HG03354 (cell line): ENCODE measurements at regions not wholly inside any gene's neighbourhood (a gene's known extent, or its start where the extent isn't known, plus 50 kb on each side); places are given as distances from the start of the nearest gene placed in this dataset.
"Not testable (repeated sequence)": the region's sequence is repeated elsewhere in the genome, so short reads cannot be mapped to it uniquely, and the experiment has no call there.

ENCODE experiments used
- ATAC-seq: cut with Tn5 transposase; IDR thresholded peaks from one replicate; pipeline ENCODE4 v1.9.1; 2021; ENCODE audit warnings: mild to moderate bottlenecking; ENCODE audit not compliant: unreplicated experiment, poor library complexity, severe bottlenecking

DNA sequence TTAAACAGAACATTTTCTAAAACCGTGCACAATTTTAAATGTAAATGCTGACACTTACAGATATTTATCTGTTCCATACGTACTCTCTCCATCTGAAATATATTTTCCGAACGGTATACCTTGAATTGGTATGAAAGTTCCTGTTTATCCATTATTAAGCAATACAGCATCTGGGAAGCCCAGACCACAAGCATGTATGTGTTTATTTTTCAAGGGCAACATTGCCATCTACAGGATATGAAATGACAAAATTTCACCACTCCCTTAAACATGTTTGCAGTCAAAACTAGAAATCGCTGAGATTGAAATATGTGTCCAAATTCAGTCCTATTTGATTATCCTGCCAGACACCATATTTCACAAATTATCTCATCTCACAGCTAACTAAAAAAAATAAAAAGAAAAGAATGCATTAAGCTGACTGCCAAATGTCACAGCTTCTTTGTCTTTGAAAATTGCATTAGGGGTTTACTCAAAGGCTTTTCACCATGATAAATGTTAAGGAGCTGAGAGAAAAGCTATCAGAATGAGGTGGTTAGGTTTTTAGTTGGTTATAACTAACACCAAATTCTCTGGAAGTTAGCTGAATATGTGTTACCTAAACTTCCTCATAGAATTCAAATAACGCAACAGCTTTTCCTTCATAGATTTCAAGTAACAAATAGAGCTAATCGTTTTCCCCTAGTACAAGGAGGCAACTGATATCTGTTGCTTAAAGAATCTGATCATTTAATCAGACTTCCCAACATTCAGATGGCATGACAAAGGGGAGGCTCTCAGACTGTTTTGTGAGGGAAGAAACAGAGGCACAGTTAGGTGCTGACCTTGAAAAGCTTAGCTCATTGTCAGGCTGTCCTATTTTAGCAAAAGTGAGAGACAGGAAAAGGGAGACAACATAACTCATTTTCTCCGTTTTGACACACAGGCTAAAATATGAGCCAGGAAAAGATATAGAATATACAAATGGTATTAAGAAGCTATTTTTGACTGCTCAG lies 533.1 kb downstream of the TBL1XR1 start:
- ATAC-seq: no peak

DNA sequence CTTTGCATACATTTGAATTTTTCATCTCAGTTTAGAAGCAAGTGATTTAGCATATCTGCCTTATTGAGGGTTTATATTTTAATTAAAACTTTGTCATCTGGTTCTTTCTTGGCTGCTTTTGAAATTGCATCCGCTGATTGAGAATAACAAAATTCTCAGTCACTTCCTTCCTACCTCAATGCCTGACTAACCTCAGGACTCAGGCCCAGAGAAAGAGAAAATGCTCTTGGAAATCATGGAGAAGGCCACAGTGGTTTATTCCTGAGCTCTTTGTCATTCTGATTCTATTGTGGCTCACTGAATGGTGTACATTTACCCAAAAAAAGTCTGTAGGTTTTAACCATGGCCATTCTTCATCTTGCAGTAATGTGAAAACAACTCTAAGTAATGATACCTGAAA lies 533.9 kb downstream of the TBL1XR1 start:
- ATAC-seq: no peak

DNA sequence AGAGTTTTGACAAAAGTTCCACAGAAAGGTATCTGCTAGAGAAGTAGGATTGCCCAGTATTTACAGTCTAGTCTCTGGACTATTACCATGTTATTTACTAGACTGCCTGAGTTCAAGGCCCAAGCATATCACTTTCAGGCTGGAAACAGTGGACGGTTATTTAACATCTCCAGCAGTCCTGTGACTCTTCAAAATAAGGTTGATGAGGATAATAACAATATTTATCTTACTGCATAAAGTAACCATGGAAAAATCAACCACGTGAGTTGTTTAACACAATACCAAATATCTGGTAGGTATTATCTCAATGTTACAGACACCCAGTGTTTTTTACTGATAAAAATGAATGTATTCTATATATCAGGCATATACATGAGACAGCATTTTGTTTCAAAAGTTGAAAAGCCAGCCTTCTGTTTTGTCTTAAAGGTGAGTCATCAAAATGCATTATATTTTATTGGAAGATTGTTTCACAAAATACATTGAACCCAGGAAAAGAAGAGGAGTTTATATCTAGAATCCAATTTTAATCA lies 535.8 kb downstream of the TBL1XR1 start:
- ATAC-seq: no peak

DNA sequence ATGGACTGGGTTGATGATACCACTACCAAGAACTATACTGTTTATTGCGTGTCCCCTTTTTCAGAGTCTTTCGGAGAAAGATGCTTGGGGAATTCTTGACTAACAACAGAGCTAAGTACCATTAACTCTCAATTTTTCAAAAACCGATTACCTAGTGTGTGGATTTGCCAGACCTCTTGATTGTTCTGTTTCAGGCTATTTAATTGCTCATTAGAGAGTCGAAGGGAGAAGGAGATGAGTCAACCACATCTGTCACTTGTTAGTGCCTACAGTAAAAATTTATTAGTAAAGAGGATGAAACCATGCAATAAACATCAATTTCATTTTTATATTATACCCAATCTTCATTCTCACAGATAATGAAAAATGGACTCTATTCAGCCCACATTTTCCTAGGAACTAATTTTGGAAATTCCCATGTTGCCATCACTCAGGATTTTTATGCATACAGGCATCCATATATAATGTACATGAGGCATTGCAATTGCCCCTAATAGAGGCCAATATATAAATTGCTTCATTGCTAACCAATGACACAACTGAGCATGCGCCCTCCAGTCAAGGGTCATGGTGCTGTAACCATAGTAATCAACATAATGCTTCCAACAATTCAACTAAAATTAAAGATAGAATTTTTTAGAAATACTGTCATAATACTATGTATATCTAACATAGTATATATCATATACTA lies 541.7 kb downstream of the TBL1XR1 start:
- ATAC-seq: no peak

DNA sequence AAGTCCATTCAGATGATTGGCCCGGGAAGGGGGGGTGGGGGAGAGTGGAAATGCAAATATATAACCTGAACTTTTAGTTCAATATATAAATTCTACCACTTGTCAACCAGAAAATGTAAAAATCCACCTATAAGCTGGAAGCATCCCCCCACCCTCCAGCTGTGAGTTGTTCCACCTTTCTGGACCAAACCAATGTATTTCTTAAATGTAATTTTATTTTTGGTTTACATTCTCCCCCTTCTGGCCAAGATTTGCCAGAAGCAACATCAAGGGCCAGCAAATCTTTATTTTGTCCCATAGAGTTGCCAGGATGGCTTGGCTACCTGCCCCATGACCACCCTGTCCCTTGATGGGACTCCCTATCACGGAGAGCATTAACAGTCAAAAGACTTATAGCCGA lies 545.7 kb downstream of the TBL1XR1 start:
- no peak for ATAC-seq

DNA sequence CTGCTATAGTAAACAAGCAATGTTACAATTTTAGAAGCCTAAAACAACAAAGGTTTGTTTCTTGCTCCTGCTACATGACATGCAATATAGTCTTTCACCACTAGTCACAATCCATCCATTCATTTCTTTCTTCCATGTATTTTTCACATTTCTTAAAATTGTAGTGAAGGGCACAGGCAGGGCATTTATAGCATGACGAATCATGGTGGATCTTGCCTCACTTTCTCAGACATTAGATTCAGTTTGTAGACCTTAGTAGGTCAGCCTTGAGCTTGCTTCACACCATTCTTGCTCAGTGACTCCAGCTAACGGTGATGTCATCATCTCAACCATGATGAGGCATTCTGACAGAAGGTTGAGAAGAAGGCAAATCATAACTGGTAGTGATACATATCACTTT lies 546.8 kb downstream of the TBL1XR1 start:
- ATAC-seq: peak; percentile 53

DNA sequence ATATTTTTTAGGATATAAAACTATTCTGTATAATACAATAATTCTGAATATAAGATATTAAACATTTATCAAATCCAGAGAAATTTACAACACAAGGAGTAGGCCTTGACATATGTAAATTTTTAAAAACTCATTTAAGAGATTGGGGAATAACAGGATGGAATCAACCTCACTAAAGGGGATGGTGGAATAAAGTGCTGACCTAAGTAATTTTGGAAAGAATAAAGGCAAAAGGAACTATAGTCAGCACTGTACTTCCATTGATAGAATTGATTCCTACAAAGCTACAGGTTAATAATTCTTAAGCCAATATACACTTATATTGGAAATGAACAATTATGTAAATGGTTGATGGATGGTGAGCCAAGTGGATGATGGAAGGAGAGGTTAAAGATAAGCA lies 549.3 kb downstream of the TBL1XR1 start:
- no peak for ATAC-seq

DNA sequence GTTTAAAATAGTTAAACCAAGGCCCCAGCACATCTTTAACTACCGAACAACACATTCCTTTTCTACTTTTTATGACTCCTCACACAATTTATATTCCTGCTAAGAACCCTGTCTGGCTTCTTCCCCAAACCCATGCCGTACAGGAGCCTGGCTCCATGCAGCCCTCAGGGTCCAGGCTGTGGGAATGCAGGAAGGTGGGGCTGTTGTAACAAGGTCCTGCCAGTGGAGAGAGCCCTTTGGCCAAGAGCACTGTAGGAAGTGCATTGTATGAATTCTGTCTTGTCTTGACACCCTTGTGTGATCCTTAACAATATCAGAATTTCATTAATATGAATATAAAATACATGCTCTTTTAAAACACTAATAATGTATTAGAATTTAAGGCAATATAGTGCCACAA lies 563.8 kb downstream of the TBL1XR1 start:
- no peak for ATAC-seq

DNA sequence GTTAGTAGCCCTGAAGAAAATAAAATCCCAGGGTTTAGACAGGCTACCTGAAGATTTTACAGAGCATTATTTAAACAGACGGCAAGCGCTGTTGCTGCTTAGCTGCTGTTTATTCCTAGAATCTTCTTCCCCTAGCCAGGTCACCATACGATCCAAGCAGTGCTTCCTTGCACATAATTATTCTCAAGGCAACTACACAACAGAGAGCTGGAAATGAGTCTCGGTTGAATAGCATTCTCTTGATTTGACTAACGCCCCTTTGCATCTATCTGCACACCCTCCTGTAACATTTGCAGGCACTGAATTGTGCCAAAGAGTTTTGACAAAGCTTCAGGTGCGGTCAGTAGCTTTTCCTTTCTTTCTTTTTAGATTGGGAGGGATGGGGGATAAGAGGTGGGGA lies 564.4 kb downstream of the TBL1XR1 start:
- no peak for ATAC-seq

DNA sequence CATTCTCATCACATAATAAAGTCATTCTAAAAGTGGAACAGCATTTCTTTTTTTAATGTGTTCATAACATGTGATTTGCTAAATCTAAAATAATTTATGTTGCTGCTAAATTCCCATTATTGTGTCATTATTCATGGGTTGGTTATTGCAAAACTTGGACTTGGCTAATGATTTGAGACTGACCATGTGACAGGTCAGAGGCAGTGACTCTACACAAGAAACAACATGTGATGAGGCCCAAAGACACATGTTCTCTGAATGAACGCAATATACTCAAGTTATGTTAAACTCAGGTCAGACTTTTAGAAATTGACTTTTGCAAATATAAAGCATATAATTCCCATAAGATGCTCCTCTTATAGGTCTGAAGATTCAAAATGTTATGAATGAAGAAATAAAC lies 566.1 kb downstream of the TBL1XR1 start:
- ATAC-seq: no peak

DNA sequence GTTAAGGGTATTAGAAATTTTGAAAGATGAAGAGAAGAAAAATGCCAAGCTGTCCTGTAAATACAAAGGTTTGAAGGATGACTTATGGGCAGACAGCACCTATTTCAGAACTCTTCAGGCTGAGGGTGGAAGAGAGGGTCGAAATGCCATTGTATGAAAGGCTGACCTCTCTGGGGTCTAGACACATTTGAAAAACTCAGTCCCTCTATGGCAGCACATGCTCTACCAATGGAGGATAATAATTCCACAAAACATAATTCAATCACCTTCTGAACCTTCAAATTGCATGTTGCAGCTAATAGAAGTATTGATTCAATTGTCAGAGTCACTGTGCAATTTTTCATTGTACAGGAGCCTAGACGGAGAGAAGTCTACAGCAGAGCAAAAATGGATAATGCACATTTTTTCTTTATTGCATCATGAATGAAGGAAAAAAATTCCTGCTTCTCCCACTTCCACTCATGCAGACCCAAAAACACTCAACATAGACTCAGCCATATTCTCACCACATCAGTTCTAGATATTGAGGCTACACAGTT lies 569.1 kb downstream of the TBL1XR1 start:
- no peak for ATAC-seq

DNA sequence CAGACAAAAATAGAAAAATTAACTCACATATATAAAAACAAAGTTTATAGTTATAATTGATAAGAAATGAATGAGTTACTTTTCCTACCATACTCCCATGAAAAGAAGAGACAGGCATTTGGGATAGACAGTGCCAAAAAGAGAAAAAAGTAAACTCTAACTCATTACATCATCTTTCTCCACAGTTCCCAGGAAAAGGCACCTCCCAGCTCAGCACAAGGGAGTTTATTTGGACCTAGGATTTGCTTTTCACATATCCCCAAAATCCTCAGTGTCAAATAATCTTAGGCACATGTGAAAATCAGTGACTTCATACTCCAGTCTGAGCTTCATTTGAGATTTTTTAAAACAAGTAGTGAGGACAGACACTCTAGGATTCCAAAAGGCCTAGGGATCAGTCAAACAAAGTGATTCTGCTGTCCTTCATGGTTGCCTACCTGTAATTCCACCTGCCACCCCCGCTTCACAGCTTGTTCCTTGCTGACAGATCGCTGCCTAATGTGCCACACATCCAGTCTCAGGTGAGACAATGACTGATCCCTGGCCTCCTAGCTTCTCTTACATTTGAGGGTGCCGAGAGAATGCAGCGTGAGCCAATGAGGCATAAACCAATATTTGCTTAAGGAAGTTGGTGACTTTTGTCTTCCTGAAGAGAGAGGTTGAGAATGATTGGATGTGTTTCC lies 573.7 kb downstream of the TBL1XR1 start:
- ATAC-seq: no peak

DNA sequence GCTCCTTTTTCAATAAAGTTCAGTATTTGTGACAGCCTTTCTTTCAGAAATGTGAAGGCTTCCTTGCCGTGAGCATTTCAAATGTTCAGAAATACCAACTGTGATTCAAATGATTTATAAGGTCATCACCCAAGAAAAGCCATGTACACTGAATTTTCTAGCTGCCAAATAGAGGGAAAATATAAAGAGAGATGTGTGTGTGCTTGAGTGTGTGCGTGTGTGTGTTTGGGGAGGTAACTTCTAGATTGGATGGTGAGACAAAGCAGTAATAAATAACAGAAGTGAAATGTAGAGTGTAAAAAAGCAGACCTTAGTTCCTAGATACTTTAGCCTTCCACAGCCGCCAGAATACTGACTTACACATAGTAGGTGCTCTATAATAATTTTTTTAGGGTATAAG lies 577.4 kb downstream of the TBL1XR1 start:
- no peak for ATAC-seq

DNA sequence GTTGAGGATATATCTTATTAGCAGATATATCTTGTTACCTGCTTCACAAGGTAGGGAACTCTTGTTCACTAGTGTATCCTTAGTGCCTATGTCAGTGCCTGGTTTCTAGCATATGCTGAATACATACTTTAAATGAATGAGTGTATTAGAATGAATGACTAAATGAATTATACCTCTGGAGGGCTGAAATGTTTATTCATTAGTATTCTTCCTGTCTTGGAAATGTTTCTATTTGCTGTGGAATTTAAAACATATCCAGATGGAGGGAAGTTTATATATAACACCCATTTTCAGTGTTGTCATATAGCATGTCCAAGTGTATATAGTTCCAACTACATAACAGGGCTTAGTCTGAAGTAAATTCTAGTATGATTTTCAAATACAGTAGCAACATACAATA lies 581.5 kb downstream of the TBL1XR1 start:
- ATAC-seq: no peak

DNA sequence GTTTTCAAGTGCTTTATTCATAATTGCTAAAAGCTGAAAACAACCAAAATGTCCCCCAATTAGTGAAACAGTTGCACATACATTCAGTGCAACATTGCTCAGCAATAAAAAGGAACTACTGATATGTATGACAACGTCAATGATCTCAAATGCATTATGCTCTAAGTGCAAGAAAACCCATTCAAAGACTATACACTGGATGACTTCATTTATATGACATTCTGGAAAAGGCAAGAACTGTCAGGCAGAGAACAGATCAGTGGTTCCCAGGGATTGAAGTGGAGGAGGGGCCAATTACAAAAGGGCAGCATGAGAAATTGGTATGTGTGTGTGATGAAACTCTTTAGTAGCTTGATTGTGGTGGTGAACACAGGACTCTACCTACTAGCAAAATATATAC lies 585.6 kb downstream of the TBL1XR1 start:
- ATAC-seq: no peak

DNA sequence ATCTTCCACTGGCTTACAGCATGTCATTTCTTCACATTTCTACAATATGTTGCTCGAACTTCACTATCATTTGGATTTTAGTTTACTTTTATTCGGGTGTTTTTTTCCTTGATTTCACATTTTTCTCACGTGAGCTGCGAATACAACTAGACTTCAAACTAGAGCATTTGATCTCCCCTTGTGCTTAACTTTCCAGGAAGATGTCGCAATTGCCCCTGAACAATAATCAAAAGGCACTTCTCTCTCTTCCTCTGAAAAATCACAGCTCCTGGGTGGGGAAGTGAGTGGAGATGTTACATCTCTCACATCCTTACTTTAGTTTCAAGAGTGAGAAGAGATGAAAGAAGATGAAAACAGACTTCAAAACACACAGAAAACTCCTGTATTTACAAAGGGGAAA lies 587.9 kb downstream of the TBL1XR1 start:
- ATAC-seq: no peak

DNA sequence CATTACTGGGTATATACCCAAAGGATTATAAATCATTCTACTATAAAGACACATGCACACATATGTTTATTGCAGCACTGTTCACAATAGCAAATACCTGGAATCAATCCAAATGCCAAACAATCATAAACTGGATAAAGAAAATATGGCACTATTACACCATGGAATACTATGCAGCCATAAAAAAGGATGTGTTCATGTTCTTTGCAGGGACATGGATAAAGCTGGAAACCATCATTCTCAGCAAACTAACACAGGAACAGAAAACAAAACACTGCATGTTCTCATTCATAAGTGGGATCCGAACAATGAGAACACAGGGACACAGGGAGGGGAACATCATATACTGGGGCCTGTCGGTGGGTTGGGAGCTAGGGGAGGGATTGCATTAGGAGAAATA lies 591.7 kb downstream of the TBL1XR1 start:
- not testable (repeated sequence) for ATAC-seq

DNA sequence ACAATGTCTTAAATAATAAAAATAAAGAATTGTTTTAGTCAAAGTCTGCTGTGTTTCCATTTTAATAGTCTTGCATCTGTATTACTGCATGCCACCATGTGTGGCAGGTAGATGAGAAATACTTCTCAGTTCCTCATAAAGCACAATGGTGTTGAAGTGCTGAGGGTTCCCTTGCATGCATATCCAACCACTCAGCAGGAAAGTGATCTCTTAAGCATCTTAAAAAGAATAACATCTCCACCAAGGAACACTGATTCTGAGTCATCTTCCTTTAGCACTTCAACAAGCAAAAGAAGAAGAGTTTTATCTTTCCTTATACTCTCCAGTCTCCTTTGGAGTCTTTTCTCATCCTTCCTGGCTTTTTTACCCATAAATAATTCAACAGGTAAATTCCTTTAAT lies 602.0 kb downstream of the TBL1XR1 start:
- ATAC-seq: no peak

DNA sequence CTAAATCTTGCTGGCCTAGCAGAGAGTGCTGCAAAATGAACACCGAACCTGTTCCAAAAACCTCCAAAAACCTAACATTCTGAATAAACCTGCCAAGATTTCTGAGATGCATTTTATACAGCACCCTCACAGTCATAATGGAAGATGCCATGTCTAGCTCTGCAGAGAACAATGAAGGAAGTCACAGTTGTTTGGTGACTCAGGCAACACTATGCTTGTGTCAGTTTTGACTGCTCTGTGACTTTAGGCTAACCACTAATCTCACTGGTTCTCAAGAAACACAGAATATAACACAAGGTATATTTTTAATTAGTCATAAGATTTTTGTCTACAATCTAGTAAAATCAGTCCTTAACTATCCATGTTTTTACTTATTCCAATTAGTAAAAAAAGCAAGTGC lies 606.6 kb downstream of the TBL1XR1 start:
- peak; percentile 63 for ATAC-seq

DNA sequence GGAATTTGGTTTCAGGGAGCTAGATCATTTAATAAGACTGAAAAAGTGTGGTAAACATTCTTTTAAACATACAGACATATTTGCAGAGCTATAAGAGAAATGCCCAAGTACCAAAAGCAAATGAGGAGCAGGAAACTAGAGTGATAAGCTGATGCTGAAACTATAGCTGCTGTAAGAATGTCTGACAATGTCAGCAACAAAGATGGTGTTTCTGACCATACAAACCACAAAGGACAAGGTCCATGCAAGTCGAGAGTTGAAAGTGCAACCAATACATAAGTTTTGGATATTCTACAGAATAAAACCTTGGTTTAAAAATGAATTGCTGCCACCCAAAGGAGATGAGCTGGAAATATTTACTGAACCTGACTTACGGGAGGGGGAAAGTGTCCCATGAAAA lies 610.2 kb downstream of the TBL1XR1 start:
- ATAC-seq: peak; percentile 68
